GM06990 (cell line): ENCODE measurements at regions not wholly inside any gene's neighbourhood (a gene's known extent, or its start where the extent isn't known, plus 50 kb on each side); places are given as distances from the start of the nearest gene placed in this dataset.

Experiments
- DNase-seq: peaks from one replicate; pipeline ENCODE4 v3.0.0-alpha.2; 2011; ENCODE audit not compliant: insufficient read length; ENCODE audit errors: extremely low read depth
- H3K27me3 ChIP-seq: replicated peaks from 2 replicates; pipeline ENCODE4 v1.6.0; 2011; ENCODE audit warnings: low read length; ENCODE audit not compliant: control insufficient read depth, insufficient read depth
- H3K36me3 ChIP-seq: 2 replicates; pipeline ENCODE4 v1.5.1; 2011; ENCODE audit warnings: low read length; ENCODE audit not compliant: control insufficient read depth, insufficient read depth
- H3K4me3 ChIP-seq: replicated peaks from 2 replicates; pipeline ENCODE4 v1.5.1; 2011; ENCODE audit warnings: low read depth, mild to moderate bottlenecking, control low read depth, low read length
- TF ChIP-seq, protein P1 (sequence below): IDR thresholded peaks from 2 replicates; pipeline ENCODE4 v1.5.1; 2011; ENCODE audit warnings: low read length, control low read depth, mild to moderate bottlenecking, inconsistent platforms; ENCODE audit not compliant: insufficient read depth, poor library complexity, severe bottlenecking

GRCh38 chr2:126775300-126775985 is 119.5 kb downstream of the GYPC start:
- no peak for DNase-seq
- no peaks in the 10 kb centered on the region; the same call in 1 of the 2 replicates for H3K27me3 ChIP-seq
- no peak overlapping the region for H3K4me3 ChIP-seq
- TF ChIP-seq, protein P1, sequence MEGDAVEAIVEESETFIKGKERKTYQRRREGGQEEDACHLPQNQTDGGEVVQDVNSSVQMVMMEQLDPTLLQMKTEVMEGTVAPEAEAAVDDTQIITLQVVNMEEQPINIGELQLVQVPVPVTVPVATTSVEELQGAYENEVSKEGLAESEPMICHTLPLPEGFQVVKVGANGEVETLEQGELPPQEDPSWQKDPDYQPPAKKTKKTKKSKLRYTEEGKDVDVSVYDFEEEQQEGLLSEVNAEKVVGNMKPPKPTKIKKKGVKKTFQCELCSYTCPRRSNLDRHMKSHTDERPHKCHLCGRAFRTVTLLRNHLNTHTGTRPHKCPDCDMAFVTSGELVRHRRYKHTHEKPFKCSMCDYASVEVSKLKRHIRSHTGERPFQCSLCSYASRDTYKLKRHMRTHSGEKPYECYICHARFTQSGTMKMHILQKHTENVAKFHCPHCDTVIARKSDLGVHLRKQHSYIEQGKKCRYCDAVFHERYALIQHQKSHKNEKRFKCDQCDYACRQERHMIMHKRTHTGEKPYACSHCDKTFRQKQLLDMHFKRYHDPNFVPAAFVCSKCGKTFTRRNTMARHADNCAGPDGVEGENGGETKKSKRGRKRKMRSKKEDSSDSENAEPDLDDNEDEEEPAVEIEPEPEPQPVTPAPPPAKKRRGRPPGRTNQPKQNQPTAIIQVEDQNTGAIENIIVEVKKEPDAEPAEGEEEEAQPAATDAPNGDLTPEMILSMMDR = no peak
- H3K36me3 ChIP-seq = no peaks in the 10 kb centered on the region

- Histone ChIP-seq H3K4me3 (no peak overlapping the region), H3K27me3 (no peaks in the 10 kb centered on the region; the same call in 1 of the 2 replicates), H3K36me3 (no peaks in the 10 kb centered on the region)
- TF ChIP-seq, protein P1 = no peak
- no peak for DNase-seq
Measured at GRCh38 chr2:126776255-126776654, 120.3 kb downstream of the GYPC start.

DNA sequence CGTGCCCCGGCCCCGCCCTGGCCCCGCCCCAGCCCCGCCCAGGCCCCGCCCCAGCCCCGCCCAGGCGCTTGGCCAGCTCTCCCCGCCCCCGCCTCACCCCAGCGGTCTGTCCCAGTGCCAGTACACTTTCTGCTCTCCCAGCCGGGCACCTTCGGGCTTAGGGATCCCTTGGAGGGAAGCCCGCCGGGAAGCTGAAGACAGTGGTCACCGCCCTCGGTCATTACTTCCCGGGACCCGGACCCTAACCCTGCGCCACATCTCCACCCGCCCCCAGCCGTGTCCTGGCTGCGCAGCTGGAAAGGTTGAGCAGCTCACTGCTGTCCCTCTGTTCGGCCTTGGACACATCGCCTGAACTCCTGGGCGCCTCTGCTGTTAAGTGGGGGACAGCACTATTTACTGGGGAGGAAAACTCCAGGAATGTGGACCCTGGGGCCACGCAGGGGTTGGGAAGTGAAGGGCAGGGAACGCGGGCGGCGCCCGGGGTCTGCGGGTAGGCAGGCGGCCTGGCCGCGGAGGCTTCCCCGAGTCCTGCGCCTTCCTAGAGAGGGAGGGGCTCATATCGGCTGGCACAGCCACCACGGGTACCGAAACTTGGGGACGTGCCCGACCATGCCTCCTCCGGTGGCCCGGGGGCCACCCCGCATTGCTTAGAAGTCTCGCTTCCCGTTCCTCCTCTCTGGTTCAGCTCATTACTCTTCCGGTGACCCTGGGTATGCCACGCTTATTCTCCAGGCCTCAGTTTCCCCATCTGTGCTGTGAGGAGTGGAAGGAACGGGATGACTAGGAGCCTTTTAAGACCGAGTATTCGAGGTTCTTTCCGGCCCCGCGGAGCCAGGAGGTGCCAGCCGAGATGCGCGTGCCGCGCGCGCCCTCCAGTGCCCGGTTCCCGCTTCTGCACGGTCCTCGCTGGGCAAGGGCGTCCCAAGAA is 121.0 kb downstream of the GYPC start:
- H3K36me3 ChIP-seq = no peaks in the 10 kb centered on the region
- peak; percentile 80 for DNase-seq
- H3K27me3 ChIP-seq = no peaks in the 10 kb centered on the region; the same call in 1 of the 2 replicates
- TF ChIP-seq, protein P1 = peak; percentile 97
- H3K4me3 ChIP-seq = peak overlapping the region; percentile 75

DNA sequence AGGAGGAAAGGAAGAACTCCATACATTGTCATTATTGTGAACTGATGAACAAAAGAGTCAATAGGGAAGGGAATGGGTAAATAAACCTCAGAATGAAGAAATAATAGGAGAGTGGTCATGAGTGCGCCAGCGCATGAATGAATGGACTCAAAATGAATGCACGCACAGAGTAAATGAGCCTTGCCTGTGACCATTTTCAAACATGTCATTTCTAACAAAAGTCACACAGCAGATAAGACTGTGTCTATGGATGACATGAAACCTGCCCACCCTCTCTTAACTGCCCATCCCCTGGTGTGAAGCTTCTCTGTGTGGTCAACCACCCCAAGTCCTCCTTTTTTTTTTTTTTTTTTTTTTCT is 121.1 kb upstream of the TEX51 start:
- Histone ChIP-seq H3K36me3 (no peaks in the 10 kb centered on the region), H3K4me3 (no peak overlapping the region), H3K27me3 (no peaks in the 10 kb centered on the region; the same call in 1 of the 2 replicates)
- TF ChIP-seq, protein P1 = no peak
- DNase-seq = no peak

DNA sequence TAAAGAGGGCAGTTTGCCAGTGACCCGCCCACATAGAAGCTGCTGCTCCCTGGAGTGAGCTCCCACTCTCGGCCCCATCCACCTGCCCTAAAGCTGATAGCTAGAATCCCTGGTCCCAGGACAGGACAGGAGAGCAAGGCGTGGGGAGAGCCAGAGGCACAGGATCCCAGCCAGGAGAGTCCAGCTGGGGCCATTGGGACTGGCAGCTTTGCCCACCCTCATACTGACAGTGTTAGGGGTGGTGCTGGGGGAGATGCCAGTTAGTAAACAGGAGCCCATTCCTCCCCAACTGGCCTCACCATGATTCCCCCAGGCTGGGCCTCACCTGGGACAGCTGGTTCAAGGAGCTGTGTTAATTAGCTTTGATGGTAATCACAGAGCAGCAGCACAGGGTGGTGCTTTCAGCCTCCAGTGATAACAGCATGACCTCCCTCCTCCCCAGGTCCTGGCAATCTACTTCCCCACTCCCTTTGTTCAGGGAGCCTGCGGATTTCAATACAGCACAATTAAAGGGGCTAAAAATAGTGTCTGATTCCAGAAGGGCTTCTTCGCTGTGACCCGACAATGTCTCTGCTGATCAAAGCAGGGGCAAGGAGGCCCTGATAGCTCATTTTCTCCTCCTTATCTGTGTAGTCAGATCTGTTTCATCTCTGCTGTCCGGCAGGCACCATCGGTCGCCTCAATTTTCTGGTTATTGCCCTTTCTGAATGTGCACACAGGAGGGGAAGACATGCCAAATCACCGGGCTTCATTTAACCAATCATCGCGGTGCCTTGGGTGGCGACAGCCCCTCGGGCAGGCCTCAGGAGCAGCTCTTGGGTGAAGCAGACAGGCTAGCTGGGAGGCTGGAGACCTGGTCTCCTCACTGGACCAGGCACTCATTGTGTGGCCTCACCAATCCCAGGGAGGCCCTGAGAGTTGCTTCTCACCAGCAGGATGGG is 119.9 kb upstream of the TEX51 start:
- DNase-seq = no peak
- Histone ChIP-seq H3K27me3 (no peaks in the 10 kb centered on the region; the same call in 1 of the 2 replicates), H3K4me3 (no peak overlapping the region), H3K36me3 (no peaks in the 10 kb centered on the region)
- TF ChIP-seq, protein P1 = no peak
